22Rv1 (cell line): ENCODE measurements at regions not wholly inside any gene's neighbourhood (a gene's known extent, or its start where the extent isn't known, plus 50 kb on each side); places are given as distances from the start of the nearest gene placed in this dataset.

ENCODE experiments used
- H3K27ac ChIP-seq: fragments of 450-650 bp; 2 replicates; pipeline ENCODE4 v1.5.1; 2017
- CTCF ChIP-seq: fragments of 450-650 bp; IDR thresholded peaks from 2 replicates; pipeline ENCODE4 v1.5.1; 2017; ENCODE audit warnings: mild to moderate bottlenecking
- ZFX ChIP-seq: fragments of 450-650 bp; IDR thresholded peaks from 2 replicates; pipeline ENCODE4 v1.6.1; 2017; ENCODE audit warnings: antibody characterized with exemption, borderline replicate concordance

GRCh38 chr10:130491011-130491692 lies 355.0 kb downstream of the GLRX3 start:
- no peak overlapping the region for H3K27ac ChIP-seq
- TF ChIP-seq ZFX (no peak), CTCF (no peak)

DNA sequence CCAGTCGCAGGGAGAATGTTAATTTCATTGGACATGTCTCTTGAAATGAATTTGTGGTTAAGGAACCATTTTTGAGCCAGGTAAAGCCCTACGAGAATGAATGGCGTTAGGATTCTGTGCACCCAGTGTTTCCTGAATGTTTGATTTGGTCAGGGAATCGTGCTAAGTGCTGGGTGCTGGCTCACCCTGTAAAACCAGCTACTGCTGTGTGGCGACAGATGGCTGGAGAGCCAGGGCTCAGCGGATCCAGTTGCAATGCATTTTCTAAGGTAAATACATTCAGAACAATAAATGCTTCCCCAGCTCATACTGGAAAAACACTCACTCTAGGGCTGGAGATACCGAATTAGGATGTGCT lies 355.5 kb downstream of the GLRX3 start:
- TF ChIP-seq CTCF (no peak), ZFX (no peak)
- no peak overlapping the region for H3K27ac ChIP-seq

DNA sequence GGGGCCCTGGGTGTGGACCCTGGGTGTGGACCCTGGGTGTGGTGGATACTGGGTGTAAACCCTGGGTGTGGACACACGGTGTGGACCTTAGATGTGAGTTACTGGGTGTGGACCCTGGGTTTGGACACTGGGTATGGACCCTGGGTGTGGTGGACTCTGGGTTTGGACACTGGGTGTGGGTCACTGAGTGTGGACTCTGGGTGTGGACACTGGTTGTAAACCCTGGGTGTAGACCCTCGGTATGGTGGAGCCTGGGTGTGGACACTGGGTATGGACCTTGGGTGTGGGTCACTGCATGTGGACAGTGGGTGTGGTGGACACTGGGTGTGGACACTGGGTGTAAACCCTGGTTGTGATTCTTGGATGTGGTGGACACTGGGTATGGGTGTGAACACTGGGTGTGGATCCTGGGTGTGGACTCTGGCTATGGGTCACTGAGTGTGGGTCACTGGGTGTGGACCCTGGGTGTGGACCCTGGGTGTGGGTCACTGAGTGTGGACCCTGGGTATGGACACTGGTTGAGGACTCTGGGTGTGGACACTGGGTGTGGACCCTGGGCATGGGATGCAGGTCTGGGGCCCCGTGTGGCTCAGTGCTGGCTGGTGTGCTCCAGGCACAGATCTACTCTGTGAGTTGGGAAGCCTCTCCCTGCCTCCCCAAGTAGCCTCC lies 356.2 kb downstream of the GLRX3 start:
- no peak overlapping the region for H3K27ac ChIP-seq
- TF ChIP-seq ZFX (no peak), CTCF (no peak)

GRCh38 chr10:130493021-130493420 lies 356.8 kb downstream of the GLRX3 start:
- H3K27ac ChIP-seq: no peak overlapping the region
- TF ChIP-seq ZFX: no peak

DNA sequence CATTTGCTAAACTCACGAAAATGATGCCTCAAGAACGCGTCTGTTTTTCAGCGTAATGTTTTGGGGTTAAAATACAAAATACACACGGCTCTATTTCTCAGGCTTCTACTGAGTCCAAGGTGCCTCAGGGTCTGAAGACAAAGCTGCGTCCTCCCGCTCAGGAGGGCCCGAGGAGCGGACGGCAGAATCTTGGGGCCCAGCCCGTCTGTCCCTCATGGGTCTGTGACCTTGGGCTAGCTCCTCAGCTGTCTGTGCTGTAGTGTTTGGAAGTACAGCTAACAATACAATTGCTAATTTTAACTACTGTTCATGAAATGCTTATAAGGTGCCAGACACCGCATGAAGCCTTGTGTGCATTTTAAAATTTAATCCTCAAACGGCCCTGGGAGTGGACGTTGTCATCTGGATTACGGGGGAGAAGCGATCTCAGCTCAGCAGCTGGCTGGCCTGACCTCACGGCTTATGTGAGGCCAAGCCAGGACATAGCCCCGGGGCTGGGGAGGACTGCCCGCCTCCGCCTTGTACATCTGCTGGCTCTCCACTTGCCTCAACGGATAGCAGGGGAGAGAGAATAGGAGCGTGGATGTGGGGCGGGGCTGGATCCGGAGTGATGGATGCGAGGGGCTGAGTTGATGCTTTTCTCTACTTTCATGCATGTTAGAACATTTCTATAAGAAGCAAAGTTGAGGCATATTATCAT lies 357.4 kb downstream of the GLRX3 start:
- no peak overlapping the region for H3K27ac ChIP-seq
- TF ChIP-seq CTCF (no peak), ZFX (no peak)

DNA sequence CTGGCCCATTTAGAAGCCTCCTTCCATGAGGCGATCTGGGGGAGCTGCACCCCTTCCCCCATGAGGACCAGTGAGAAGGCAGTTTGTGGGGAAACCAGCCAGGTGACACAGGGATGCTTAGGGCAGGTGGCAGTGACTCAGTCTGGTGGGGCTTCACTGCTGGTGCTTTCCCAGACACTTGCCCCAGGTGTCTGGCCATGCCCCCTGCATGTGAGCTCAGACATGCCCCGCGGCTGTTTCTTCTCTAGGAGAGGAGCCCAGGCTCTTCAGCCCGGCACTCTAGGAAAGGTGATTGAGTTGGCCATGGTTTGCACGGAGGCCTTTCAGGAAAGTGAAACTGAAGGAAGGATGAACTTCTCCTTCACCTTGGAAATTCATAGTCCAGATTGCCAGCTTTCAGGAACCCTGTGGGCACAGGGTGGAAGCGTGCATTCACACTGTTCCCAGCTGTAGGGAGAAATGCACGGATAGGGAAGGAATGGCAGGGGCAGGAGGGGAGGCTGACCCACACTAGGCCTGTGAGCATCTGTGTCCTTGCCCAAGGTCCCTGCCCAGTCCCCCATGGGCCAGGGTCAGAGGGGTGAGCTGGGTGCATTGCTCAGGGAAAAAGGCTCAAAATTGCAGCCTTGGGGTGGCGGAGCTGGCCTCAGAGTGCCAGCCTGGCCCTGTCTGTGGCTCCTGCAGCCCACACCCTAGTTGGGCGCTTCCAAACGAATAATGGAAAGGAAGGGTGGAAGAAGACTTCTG lies 359.1 kb downstream of the GLRX3 start:
- TF ChIP-seq CTCF (no peak), ZFX (no peak)
- no peak overlapping the region for H3K27ac ChIP-seq

DNA sequence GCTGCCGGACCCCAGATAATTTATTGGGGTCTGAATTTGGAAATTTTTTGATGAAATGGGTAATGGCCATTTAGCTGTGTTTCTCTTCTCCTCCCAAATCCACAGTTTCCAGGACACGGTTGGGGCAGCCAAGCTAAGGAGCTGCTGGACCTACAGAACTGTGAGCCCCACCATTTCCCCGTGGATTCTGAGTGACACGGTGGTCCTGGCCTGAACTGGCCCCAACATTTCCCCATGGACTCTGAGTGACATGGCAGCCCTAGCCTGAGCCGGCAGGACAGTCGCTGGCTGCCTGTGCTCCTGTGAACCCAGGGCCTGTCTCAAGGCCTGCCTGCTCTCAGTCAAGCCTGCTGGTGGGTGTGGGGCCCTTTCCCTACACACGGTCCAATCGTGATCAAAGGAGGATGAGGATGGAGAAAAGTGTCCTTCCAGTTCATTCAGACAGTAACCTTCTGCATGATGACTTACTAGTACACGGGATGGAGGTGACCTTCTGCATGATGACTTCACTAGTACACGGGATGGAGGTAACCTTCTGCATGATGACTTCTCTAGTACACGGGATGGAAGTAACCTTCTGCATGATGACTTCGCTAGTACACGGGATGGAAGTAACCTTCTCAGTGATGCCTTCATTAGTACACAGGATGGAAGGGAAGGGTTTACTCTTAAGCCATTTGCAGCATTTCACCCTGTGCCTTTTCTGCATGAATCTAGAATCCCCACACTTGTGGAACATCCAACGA lies 359.9 kb downstream of the GLRX3 start:
- no peak overlapping the region for H3K27ac ChIP-seq
- TF ChIP-seq ZFX: no peak
- no peak for TF ChIP-seq CTCF
